KBM-7 (cell line): ENCODE measurements at regions not wholly inside any gene's neighbourhood (a gene's known extent, or its start where the extent isn't known, plus 50 kb on each side); places are given as distances from the start of the nearest gene placed in this dataset.

Source experiments
- DNase-seq: peaks from one replicate; pipeline ENCODE4 v3.0.0-alpha.2; 2015
- in situ Hi-C: fragments of 300-500 bp; cut with MboI; formaldehyde crosslinking; loops from 2 replicates; pipeline ENCODE4 v1.14.3; 2020; ENCODE audit warnings: low sequenced_read_pairs, low pct_unique_long_range_greater_than_20kb, mixed read lengths

- in situ Hi-C loops = no loop called here
- no peak for DNase-seq
These were observed 174.5 kb upstream of the DKK2 start for GRCh38 chr4:107210450-107211239.

- no peak for DNase-seq
- in situ Hi-C loops = no loop called here
These were observed 167.6 kb upstream of the DKK2 start for GRCh38 chr4:107203733-107204132.

- no peak for DNase-seq
- in situ Hi-C loops = no loop called here
These were observed 166.6 kb upstream of the DKK2 start for GRCh38 chr4:107202744-107203143.

- in situ Hi-C loops = no loop called here
- no peak for DNase-seq
These were observed 161.0 kb upstream of the DKK2 start for GRCh38 chr4:107197121-107197520.

- in situ Hi-C loops = no loop called here
- DNase-seq = no peak
These were observed 160.2 kb upstream of the DKK2 start for GRCh38 chr4:107196312-107196711.

- in situ Hi-C loops = no loop called here
- DNase-seq = no peak
These were observed 157.9 kb upstream of the DKK2 start for GRCh38 chr4:107194005-107194404.

- DNase-seq = no peak
- in situ Hi-C loops = no loop called here
These were observed 156.5 kb upstream of the DKK2 start for GRCh38 chr4:107192601-107193000.

GRCh38 chr4:107187091-107187490 lies 151.0 kb upstream of the DKK2 start:
- DNase-seq = no peak
- in situ Hi-C loops = no loop called here

- in situ Hi-C loops = no loop called here
- peak; percentile 42 for DNase-seq
These were observed 147.2 kb upstream of the DKK2 start for GRCh38 chr4:107183155-107183774.

GRCh38 chr4:107182347-107182746 lies 146.2 kb upstream of the DKK2 start:
- in situ Hi-C loops = no loop called here
- no peak for DNase-seq

GRCh38 chr4:107166873-107167450 lies 130.8 kb upstream of the DKK2 start:
- no peak for DNase-seq
- in situ Hi-C loops = no loop called here

GRCh38 chr4:107166181-107166580 lies 130.1 kb upstream of the DKK2 start:
- in situ Hi-C loops = no loop called here
- DNase-seq = no peak

- DNase-seq = no peak
- in situ Hi-C loops = no loop called here
These were observed 128.9 kb upstream of the DKK2 start for GRCh38 chr4:107164962-107165475.

- in situ Hi-C loops = no loop called here
- no peak for DNase-seq
These were observed 120.3 kb upstream of the DKK2 start for GRCh38 chr4:107156443-107156842.

GRCh38 chr4:107155366-107155765 lies 119.3 kb upstream of the DKK2 start:
- in situ Hi-C loops = no loop called here
- no peak for DNase-seq

- DNase-seq = no peak
- in situ Hi-C loops = no loop called here
These were observed 117.8 kb upstream of the DKK2 start for GRCh38 chr4:107153956-107154355.

GRCh38 chr4:107153228-107153627 lies 117.1 kb upstream of the DKK2 start:
- in situ Hi-C loops = no loop called here

GRCh38 chr4:107151173-107151572 lies 115.1 kb upstream of the DKK2 start:
- in situ Hi-C loops = no loop called here
- no peak for DNase-seq

More at GRCh38 chr4:107153228-107153627, 117.1 kb upstream of the DKK2 start:
- DNase-seq = peak; percentile 15

- DNase-seq = no peak
- in situ Hi-C loops = no loop called here
These were observed 112.8 kb upstream of the DKK2 start for GRCh38 chr4:107148904-107149303.

- DNase-seq = no peak
- in situ Hi-C loops = no loop called here
These were observed 111.8 kb upstream of the DKK2 start for GRCh38 chr4:107147873-107148272.
